ENCODE measurements at regions not wholly inside any gene's neighbourhood (a gene's known extent, or its start where the extent isn't known, plus 50 kb on each side); places are given as distances from the start of the nearest gene placed in this dataset.

- DNase-seq: no peak
Observed at GRCh38 chrY:19140285-19140920, 366.9 kb upstream of the HSFY2 start.

DNA sequence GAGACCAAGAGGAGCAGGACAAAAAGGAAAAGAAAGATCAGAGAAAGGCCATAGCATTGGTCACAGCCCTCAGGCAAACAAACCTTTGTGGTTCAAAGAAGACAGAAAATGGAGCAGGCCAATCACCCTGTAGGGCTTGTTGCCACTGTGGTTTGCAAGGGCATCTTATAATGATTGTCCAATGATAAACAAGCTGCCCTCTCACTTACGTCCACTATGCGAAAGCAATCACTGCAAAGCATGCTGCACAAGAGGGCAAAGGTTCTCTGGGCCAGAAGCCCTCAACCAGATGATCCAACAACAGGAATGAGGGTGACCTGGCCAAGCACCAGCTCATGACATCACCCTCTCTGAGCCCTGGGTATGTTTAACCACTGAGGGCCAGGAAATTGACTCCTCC, 360.9 kb upstream of the HSFY2 start:
- no peak for DNase-seq

- DNase-seq: no peak
Observed at GRCh38 chrY:19130569-19131358, 357.2 kb upstream of the HSFY2 start.

- DNase-seq: no peak
Observed at GRCh38 chrY:19126889-19127288, 353.4 kb upstream of the HSFY2 start.

DNA sequence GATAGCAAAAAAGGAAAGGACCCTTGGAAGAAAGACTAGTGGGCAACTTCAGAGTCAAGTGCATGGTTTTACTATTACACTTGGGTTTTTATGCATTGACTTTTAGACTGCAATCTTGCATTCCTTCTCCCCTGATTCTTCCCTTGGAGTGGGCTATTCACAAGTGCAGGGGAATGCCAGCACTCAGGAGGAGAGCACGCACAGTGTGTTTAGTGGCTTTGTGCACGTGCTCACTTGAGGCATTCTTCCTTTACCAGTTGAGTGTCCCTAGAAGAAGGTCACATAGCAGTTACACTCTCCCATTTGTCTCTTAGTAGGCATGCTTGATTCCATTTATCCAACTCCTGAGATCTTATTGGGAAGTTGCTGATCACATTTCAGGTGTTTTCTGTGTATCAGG, 351.1 kb upstream of the HSFY2 start:
- no peak for DNase-seq

DNA sequence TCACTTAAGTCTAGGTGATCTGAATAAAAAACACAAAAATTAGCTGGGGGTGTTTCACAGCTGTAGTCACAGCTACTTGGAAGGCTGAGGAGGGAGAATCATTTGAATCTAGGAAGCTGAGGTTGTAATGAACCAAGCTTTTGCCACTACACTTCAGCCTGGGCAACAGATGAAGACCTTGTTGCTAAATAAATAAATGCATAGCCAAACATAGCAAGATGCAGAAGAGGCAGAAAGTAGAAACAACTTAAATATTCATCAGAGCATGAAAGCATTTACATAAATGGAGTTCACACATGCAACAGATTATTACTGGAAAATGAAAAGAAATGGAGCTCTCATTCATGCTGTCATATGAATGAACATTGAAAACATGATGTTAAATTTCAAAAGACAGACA, 348.9 kb upstream of the HSFY2 start:
- DNase-seq: no peak

DNA sequence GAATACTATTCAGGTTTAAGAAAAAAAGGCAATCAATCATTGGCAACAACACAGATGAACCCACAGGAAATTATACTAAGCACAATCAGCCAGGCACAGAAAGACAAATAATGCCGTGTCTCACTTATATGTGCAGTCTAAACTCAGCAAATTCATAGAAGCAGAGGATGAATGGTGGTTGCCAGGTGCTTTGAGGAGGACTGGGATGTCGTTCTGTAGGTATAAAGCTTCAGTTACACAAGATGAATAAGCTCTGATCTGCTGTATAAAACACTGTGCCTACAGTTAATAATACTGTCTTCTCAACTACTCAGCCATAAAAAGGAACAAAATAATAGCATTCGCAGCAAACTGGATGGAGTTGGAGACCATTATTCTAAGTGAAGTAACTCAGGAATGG, 324.8 kb upstream of the HSFY2 start:
- no peak for DNase-seq

- DNase-seq: no peak
Observed at GRCh38 chrY:19095460-19095859, 321.9 kb upstream of the HSFY2 start.

GRCh38 chrY:19083006-19083405, 309.5 kb upstream of the HSFY2 start:
- no peak for DNase-seq

GRCh38 chrY:19077698-19078113, 304.2 kb upstream of the HSFY2 start:
- peak; percentile 58 for DNase-seq

DNA sequence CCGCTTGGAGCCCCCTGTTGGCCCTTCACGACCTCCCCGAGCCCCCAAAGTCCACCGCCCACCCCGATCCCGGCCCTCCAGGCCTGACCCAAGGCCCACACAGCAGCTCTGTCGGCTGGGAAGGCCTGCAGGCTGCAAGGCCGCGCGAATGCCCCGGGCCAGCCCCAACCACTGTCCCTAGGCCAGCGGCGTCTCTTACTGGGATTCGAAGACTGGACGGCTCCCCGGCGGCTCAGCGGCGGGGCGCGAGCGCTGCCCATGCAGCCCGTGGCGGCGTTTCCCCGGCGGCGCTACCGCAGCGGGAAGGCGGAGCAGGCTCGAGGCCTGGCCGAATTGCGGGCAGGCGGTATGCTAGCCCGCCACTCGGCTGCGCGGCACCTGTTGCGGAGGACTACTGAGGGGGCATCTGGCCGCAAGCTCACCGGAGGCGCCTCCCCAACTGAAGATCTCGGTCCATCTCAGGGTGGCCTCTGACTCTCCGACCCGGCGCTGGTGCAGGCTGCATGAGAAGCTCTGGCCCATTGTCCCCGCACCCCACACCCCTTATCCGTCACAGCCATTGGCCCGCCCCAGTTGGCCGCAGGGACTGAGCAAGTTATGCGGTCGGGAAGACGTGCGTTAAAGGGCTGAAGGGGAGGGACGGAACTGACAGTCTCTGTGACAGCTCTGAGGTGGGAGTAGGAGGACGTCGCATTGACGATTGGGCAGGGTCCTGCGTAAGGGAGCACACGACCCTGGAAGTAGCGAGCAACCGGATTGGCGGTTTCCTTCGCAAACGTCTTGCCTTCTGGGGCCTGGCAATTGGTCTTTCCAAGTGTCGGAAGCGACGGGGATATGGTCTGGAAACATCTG, 303.5 kb upstream of the HSFY2 start:
- peak; percentile 86 for DNase-seq

GRCh38 chrY:19075471-19076253, 302.1 kb upstream of the HSFY2 start:
- DNase-seq: peak; percentile 89

GRCh38 chrY:19067435-19067834, 293.9 kb upstream of the HSFY2 start:
- DNase-seq: no peak

DNA sequence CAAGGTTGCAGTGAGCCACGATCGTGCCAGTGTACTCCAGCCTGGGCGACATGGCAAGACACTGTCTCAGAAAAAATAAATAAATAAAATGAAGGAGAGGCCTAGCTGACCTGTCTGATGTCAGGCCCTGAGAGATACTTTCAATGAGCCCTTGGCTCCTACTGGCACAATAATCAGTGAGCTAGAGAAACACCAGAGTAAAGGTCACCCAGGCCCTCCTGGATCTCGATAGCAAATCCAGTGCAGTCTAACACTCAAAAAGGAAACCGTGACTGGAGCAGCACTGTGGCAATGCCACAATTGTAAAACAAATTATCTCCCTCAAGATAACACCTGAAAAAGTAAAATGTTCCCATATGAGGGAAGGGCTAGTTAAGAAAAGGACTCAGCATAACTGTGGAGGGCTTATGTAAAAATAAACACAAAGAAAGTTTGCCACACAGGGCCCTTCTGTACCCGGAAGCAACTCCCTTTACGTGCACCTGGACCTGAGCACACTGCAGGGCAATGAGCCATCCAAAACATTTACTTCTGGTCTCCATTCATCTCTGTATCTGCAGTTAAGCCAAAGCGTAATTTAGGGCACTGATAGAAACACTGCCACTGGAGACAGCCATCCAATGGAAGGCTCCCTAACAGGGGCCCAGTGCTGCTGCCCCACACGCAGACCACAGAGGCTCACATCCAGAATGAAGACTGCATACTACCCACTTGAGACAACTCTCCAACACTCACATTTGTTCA, 293.1 kb upstream of the HSFY2 start:
- no peak for DNase-seq

- no peak for DNase-seq
Observed at GRCh38 chrY:19065119-19065518, 291.6 kb upstream of the HSFY2 start.

DNA sequence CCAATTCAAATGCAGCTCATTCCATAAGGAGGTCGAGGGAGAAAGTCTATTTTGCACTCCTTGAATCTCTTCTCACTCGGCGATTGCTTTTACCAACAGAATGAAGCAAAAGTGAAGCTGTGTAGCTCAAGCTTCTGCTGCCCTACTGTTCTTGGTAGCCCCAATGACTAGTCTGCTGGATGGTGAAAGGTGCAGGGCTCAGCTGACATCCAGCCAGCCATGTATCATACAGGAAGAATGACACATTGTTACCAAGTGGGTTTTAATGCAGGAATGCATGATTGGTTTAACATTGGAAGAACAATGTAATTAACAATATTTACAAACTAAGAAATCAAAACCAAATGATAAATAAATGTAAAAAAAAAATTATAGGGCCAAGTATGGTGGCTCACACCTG, 286.2 kb upstream of the HSFY2 start:
- no peak for DNase-seq

- DNase-seq: no peak
Observed at GRCh38 chrY:19058831-19059370, 285.4 kb upstream of the HSFY2 start.

- no peak for DNase-seq
Observed at GRCh38 chrY:19056138-19056469, 282.6 kb upstream of the HSFY2 start.

- DNase-seq: no peak
Observed at GRCh38 chrY:19055232-19056137, 281.9 kb upstream of the HSFY2 start.

DNA sequence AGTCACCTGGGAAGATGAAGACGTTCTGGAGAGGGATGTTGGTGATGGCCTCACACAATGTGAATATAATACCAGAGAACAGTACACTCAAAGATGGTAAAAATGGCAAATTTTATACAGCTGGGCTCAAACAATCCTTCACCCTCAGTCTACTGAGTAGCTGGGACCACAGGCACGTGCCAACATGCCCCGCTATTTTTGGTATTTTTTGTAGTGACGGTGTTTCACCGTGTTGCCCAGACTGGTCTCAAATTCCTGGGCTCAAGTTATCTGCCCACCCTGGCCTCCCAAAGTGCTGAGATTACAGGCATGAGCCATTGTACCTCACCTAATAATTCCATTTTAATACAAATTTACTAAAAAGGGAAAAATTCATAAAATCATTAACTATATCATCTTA, 280.3 kb upstream of the HSFY2 start:
- DNase-seq: no peak

GRCh38 chrY:19051021-19051420, 277.5 kb upstream of the HSFY2 start:
- no peak for DNase-seq

Measured in right hindlimb (tissue), 1 donor.